Suprapubic skin (tissue), 4 donors: ENCODE measurements at regions not wholly inside any gene's neighbourhood (a gene's known extent, or its start where the extent isn't known, plus 50 kb on each side); places are given as distances from the start of the nearest gene placed in this dataset.

Experiments used
- DNase-seq, 2 donors: peaks; one replicate each; pipeline ENCODE4 v3.0.0-alpha.2; 2019; ENCODE audit warnings: low spot score in 2 of 2
- H3K27ac ChIP-seq: fragments of 200-600 bp; sonication (generic); one replicate; pipeline ENCODE4 v1.5.1; 2019
- H3K27me3 ChIP-seq: fragments of 200-600 bp; sonication (generic); one replicate; pipeline ENCODE4 v1.5.1; 2019
- H3K36me3 ChIP-seq: fragments of 200-600 bp; sonication (generic); one replicate; pipeline ENCODE4 v1.5.1; 2019
- H3K4me1 ChIP-seq: fragments of 200-600 bp; sonication (generic); one replicate; pipeline ENCODE4 v1.5.1; 2019
- H3K4me3 ChIP-seq: fragments of 200-600 bp; sonication (generic); one replicate; pipeline ENCODE4 v1.5.1; 2019; ENCODE audit warnings: mild to moderate bottlenecking
- H3K9me3 ChIP-seq: fragments of 200-600 bp; sonication (generic); one replicate; pipeline ENCODE4 v1.5.1; 2019
- EP300 ChIP-seq: sonication (generic); formaldehyde crosslinking; IDR thresholded peaks from one replicate; pipeline ENCODE4 v1.6.1; 2017; ENCODE audit warnings: antibody characterized with exemption
- POLR2A ChIP-seq, 2 donors: fragments of 450-650 bp; IDR thresholded peaks; one replicate each; pipeline ENCODE4 v1.6.1; 2017; ENCODE audit warnings: antibody characterized with exemption in 2 of 2, mild to moderate bottlenecking in 2 of 2, moderate library complexity in 2 of 2
- POLR2AphosphoS5 ChIP-seq, 3 donors: sonication (generic); formaldehyde crosslinking; IDR thresholded peaks; one replicate each; pipeline ENCODE4 v1.6.1; 2017; ENCODE audit warnings: antibody characterized with exemption in 3 of 3
- WGBS: methylation state at CpG from one replicate; pipeline ENCODE4 v1.1.5; 2018; 5-methylcytosine and 5-hydroxymethylcytosine counted together
- TF ChIP-seq, protein P1 (sequence below), 2 donors: fragments of 200-600 bp in 1 of 2; fragments of 450-650 bp in 1 of 2; sonication (generic) in 1 of 2; IDR thresholded peaks; one replicate each; pipeline ENCODE4 v1.5.1; 2016 to 2019; ENCODE audit warnings: antibody characterized with exemption in 2 of 2, mild to moderate bottlenecking in 1 of 2, moderate library complexity in 1 of 2

DNA sequence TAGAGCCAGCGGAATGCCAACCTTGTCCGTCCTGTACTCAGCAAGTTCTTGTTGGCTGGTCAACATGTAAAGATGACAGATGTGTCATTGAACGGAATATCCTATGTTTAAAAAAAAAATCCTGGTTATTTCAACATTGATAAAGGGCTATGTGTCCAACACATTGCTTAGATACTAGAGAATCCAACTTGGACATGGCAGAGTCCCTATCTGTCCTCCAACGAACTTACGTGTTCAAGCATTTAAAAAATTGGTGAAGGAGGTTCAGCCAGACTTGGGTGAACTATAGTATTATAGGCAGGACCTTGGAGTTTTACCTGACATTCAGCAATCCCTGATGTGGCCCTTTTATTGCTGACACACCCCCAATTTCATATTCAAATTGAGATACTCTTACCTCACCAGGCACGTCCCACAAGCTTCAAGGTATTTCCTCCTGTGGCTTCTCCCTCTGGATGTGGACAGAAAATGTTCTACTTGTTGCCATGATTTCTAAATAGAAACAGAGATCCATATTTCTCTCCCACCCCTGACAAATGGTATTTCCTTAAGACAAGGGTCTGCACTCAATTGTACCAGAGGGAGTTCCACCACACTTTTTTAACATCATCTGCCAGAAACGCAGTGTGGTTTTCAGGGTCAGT, 207.7 kb upstream of the TPM1 start:
- no peak for DNase-seq
- Histone ChIP-seq H3K36me3 (peaks cover 30% of the 10 kb centered on the region), H3K9me3 (no peaks in the 10 kb centered on the region), H3K4me1 (no peaks in the 10 kb centered on the region), H3K27ac (no peak overlapping the region), H3K27me3 (no peaks in the 10 kb centered on the region), H3K4me3 (no peak overlapping the region)
- WGBS, result 89% methylated on average over 7 of the region's 7 CpGs
- TF ChIP-seq POLR2AphosphoS5 (IDR thresholded peaks at IDR 0.05) (no peak), EP300 (no peak)
- TF ChIP-seq, protein P1, sequence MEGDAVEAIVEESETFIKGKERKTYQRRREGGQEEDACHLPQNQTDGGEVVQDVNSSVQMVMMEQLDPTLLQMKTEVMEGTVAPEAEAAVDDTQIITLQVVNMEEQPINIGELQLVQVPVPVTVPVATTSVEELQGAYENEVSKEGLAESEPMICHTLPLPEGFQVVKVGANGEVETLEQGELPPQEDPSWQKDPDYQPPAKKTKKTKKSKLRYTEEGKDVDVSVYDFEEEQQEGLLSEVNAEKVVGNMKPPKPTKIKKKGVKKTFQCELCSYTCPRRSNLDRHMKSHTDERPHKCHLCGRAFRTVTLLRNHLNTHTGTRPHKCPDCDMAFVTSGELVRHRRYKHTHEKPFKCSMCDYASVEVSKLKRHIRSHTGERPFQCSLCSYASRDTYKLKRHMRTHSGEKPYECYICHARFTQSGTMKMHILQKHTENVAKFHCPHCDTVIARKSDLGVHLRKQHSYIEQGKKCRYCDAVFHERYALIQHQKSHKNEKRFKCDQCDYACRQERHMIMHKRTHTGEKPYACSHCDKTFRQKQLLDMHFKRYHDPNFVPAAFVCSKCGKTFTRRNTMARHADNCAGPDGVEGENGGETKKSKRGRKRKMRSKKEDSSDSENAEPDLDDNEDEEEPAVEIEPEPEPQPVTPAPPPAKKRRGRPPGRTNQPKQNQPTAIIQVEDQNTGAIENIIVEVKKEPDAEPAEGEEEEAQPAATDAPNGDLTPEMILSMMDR (IDR thresholded peaks at IDR 0.05), result no peak

DNA sequence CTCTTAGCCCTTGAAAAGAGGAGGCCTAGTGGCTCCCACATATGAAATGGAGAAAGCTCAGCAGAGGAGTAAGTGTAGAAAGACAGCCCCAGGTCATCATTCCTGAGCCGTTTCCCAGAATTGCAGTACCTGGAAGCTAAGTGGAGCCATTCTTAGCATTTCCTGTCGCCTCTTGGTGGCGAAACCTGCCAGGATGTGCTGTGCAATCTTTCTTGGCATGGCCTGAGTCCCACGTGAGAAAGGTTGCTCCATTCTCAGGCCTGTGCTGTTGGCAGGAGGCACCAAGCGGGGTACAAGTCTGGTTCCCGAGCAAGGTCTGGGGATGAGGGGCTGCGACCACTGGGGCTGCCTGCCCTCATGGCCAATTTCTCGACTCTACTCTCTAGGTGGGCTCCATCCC, 207.2 kb upstream of the TPM1 start:
- Histone ChIP-seq H3K4me3 (no peak overlapping the region), H3K27ac (no peak overlapping the region), H3K36me3 (peaks cover 35% of the 10 kb centered on the region), H3K27me3 (no peaks in the 10 kb centered on the region), H3K9me3 (no peaks in the 10 kb centered on the region), H3K4me1 (no peaks in the 10 kb centered on the region)
- TF ChIP-seq, protein P1 (IDR thresholded peaks at IDR 0.05), result no peak
- TF ChIP-seq POLR2AphosphoS5 (IDR thresholded peaks at IDR 0.05) (no peak), POLR2A (IDR thresholded peaks at IDR 0.05) (no peak), EP300 (no peak)
- no peak for DNase-seq
- 62% methylated on average over 8 of the region's 8 CpGs for WGBS

DNA sequence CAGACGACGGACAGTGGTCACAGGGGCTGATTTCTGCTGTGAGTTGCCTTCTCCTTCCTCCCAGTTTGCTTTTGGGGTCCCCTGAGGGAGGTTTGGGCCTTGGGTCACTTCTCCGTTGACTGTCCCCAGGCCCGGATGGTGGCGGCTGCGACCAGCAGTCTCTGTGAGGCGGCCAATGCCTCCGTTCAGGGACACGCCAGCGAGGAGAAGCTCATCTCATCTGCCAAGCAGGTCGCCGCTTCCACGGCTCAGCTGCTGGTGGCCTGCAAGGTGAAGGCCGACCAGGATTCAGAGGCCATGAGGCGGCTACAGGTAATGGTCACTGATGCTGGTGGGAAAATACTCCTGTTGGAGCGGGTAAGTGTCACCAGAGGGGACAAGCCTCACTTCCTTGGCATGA, 206.8 kb upstream of the TPM1 start:
- WGBS, result 95% methylated on average over 16 of the region's 16 CpGs
- no peaks in the 10 kb centered on the region for H3K9me3 ChIP-seq
- no peaks in the 10 kb centered on the region for H3K27me3 ChIP-seq
- TF ChIP-seq, protein P1 (IDR thresholded peaks at IDR 0.05), result no peak
- TF ChIP-seq POLR2AphosphoS5 (IDR thresholded peaks at IDR 0.05) (no peak), EP300 (no peak), POLR2A (IDR thresholded peaks at IDR 0.05) (no peak)
- H3K36me3 ChIP-seq, result peaks cover 40% of the 10 kb centered on the region
- no peaks in the 10 kb centered on the region for H3K4me1 ChIP-seq
- no peak overlapping the region for H3K27ac ChIP-seq
- no peak for DNase-seq
- H3K4me3 ChIP-seq, result no peak overlapping the region

DNA sequence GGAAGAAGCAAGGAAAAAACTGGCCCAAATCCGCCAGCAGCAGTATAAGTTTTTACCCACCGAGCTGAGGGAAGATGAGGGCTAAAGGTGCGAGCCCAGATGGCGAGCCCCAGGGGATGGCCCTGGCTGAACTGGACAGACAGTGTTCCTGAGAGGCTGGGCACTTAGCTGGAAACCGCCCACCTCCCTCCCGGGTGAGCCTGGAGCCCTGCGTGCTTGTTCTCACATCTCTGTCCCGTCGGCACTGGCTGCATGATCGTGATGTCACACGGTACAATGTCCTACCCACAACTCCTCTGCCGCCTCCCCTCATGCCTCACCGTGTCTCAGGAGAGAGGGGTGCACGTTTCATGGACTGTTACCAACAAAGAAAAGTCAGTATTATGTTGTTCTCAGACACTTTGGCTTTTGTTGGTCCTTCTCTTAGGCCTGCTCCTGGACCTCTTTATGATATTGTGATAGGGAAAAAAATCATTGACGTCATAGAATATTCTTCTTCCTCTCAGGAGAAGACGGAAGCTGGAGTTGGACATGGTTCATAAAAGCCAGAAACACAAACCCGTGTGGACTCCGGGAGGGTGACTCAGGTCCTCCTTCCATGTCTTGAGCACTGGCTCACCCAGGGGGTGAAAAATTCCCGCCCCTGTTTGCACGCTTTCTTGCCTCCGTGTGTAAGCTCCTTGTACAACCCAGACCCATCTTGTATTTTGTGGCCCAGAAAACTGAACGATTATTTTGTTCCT, 201.8 kb upstream of the TPM1 start:
- Histone ChIP-seq H3K9me3 (no peaks in the 10 kb centered on the region), H3K27ac (no peak overlapping the region), H3K4me1 (peaks cover 5% of the 10 kb centered on the region), H3K27me3 (no peaks in the 10 kb centered on the region), H3K36me3 (peaks cover 43% of the 10 kb centered on the region), H3K4me3 (no peak overlapping the region)
- WGBS, result 93% methylated on average over 22 of the region's 22 CpGs
- TF ChIP-seq, protein P1 (IDR thresholded peaks at IDR 0.05), result no peak
- TF ChIP-seq EP300 (no peak), POLR2A (IDR thresholded peaks at IDR 0.05) (no peak), POLR2AphosphoS5 (IDR thresholded peaks at IDR 0.05) (no peak)
- DNase-seq, result no peak

DNA sequence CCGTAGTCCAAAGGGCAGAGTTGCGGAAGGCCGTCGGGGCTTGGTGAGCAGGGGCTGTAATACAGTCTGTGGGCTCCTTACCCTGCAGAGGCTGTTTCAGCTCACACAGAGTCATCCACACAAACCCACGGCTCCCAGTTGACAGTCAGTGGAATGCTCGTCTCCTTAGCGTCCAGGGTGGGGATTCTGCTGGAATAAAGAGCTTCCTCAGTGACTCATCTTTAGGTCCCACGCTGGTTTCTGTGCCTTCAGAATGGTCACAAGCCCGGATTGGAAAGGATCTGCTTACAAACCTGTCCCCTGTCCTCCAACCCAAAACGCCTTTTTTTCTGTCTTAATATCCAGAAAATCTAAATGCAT, 201.3 kb upstream of the TPM1 start:
- no peak for DNase-seq
- WGBS, result 91% methylated on average over 10 of the region's 10 CpGs
- no peak overlapping the region for H3K4me3 ChIP-seq

More for the DNA sequence above, 201.3 kb upstream of the TPM1 start:
- Histone ChIP-seq H3K9me3 (no peaks in the 10 kb centered on the region), H3K27me3 (no peaks in the 10 kb centered on the region), H3K36me3 (peaks cover 37% of the 10 kb centered on the region), H3K27ac (no peak overlapping the region), H3K4me1 (peaks cover 5% of the 10 kb centered on the region)
- TF ChIP-seq, protein P1 (IDR thresholded peaks at IDR 0.05), result no peak
- no peak for TF ChIP-seq EP300
- no peak for TF ChIP-seq POLR2A (IDR thresholded peaks at IDR 0.05)
- TF ChIP-seq POLR2AphosphoS5 (IDR thresholded peaks at IDR 0.05), result no peak
